ENCODE measurements at regions not wholly inside any gene's neighbourhood (a gene's known extent, or its start where the extent isn't known, plus 50 kb on each side); places are given as distances from the start of the nearest gene placed in this dataset.

DNA sequence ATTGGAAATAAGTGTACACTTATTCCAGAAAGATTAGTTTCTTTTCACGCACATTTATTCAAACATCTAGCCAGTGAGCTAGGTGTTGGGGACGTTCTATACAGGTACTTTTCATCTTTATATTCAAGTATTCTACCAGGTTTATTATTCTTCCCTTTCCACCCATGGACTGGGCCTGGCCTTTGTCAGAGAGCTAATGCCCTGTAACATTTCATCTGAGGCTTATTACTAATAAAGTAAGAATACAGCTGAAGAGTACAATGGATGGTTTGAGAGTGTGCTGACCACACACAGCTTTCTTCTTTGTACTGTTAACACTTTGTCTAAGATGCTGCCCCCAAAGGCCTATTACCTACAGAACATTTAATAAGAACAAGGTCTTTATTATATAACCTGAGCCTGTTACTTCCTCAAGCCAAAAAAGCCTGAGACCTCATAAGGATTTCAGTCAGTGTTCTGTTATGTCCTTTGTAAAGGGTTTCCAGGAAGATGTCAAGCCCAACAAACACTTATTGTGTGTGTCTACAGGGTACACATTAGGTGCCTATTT, 93.5 kb downstream of the ZNF608 start:
- peaks cover 21% of the 10 kb centered on the region for H3K4me1 ChIP-seq (ENCODE audit: control insufficient read depth, insufficient read depth, low read length)
- H3K27me3 ChIP-seq (ENCODE audit: control insufficient read depth, insufficient read depth), result no peaks in the 10 kb centered on the region
- 89% methylated on average over 2 of the region's 2 CpGs for WGBS
- no peak overlapping the region for H3K4me3 ChIP-seq (ENCODE audit: low read length)
- ATAC-seq (no peak), DNase-seq (no peak)
- intact Hi-C loops (cut with DNase I), result loop anchor here in 2 of 4 donors (5.0 to 10.0 kb wide), 4 partner anchors 92 to 308 kb away; partner anchors contain the start of gene ZNF608 (in 2 of the 2)
- H3K9me3 ChIP-seq (ENCODE audit: control insufficient read depth, low read length), result no peaks in the 10 kb centered on the region
- no peak overlapping the region for H3K27ac ChIP-seq (ENCODE audit: low read length)

GRCh38 chr5:124652514-124652819, 94.0 kb downstream of the ZNF608 start:
- Histone ChIP-seq H3K27me3 (ENCODE audit: control insufficient read depth, insufficient read depth) (no peaks in the 10 kb centered on the region), H3K4me1 (ENCODE audit: control insufficient read depth, insufficient read depth, low read length) (peaks cover 21% of the 10 kb centered on the region), H3K9me3 (ENCODE audit: control insufficient read depth, low read length) (no peaks in the 10 kb centered on the region), H3K4me3 (ENCODE audit: low read length) (no peak overlapping the region), H3K27ac (ENCODE audit: low read length) (no peak overlapping the region)
- WGBS, result 57% methylated on average over 2 of the region's 2 CpGs
- intact Hi-C loops (cut with DNase I), result loop anchor here in 2 of 4 donors (5.0 to 10.0 kb wide), 4 partner anchors 92 to 308 kb away; partner anchors contain the start of gene ZNF608 (in 2 of the 2)
- DNase-seq, result no peak
- ATAC-seq, result no peak

- peaks cover 24% of the 10 kb centered on the region for H3K4me1 ChIP-seq (ENCODE audit: control insufficient read depth, insufficient read depth, low read length)
- 3% methylated on average over 54 of the region's 54 CpGs for WGBS
- no peaks in the 10 kb centered on the region for H3K27me3 ChIP-seq (ENCODE audit: control insufficient read depth, insufficient read depth)
- peak overlapping the region; percentile 88 for H3K27ac ChIP-seq (ENCODE audit: low read length)
- ATAC-seq, result peak; percentile 89
- H3K9me3 ChIP-seq (ENCODE audit: control insufficient read depth, low read length), result no peaks in the 10 kb centered on the region
- intact Hi-C loops (cut with DNase I), result loop anchor here in 2 of 4 donors (5.0 to 10.0 kb wide), 4 partner anchors 93 to 307 kb away; partner anchors contain the start of gene ZNF608 (in 2 of the 2)
- peak overlapping the region; percentile 44 for H3K4me3 ChIP-seq (ENCODE audit: low read length)
- DNase-seq, result peak; percentile 84 to 94 (median 94)
Observed at GRCh38 chr5:124651663-124652513, 94.6 kb downstream of the ZNF608 start.

DNA sequence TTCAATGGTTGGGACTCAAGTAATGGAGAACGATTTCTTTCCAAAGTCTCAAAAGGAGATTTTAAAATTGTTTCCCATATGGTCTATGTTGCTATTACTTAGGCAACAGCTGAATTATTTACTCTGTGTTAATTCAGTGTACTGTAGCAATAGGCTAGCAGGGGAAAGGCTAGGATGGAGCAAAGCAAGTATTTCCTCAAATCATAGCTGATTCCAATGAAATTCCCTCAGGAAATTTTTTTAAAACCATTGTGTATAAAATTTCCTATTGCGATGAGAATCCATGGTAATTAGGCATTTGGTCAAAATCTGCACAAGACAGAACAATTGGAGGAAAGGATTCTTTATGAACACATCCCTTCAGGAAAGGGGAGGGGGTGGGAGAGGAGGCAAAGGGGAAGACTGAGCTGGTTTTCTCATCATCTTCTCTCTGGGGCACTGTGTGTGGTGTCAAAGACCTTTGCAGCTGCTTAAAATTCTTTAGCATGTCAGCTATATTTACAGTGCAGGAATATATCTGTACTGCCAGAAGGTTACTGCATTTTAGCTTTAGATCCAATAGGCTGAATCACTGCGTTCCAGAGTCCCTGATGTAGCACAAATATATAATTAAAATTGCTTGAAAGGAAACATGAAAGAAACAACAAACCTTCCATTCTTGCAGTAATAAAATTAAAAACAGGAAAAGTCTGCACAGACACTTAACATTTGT, 95.3 kb downstream of the ZNF608 start:
- DNase-seq (no peak), ATAC-seq (peak; percentile 5 to 45)
- intact Hi-C loops (cut with DNase I), result loop anchor here in 2 of 4 donors (5.0 to 10.0 kb wide), 4 partner anchors 94 to 306 kb away; partner anchors contain the start of gene ZNF608 (in 2 of the 2)
- H3K9me3 ChIP-seq (ENCODE audit: control insufficient read depth, low read length), result no peaks in the 10 kb centered on the region
- peak overlapping the region; percentile 61 for H3K27ac ChIP-seq (ENCODE audit: low read length)
- 13% methylated on average over 3 of the region's 3 CpGs for WGBS
- H3K27me3 ChIP-seq (ENCODE audit: control insufficient read depth, insufficient read depth), result no peaks in the 10 kb centered on the region
- H3K4me3 ChIP-seq (ENCODE audit: low read length), result peak overlapping the region; percentile 44
- H3K4me1 ChIP-seq (ENCODE audit: control insufficient read depth, insufficient read depth, low read length), result peaks cover 25% of the 10 kb centered on the region

- ATAC-seq, result peak; percentile 50 to 76
- H3K4me1 ChIP-seq (ENCODE audit: control insufficient read depth, insufficient read depth, low read length), result peaks cover 25% of the 10 kb centered on the region
- H3K27me3 ChIP-seq (ENCODE audit: control insufficient read depth, insufficient read depth), result no peaks in the 10 kb centered on the region
- H3K4me3 ChIP-seq (ENCODE audit: low read length), result peak overlapping the region; percentile 20
- no peak for DNase-seq
- no peak overlapping the region for H3K27ac ChIP-seq (ENCODE audit: low read length)
- WGBS, result 3% methylated on average over 4 of the region's 4 CpGs
- H3K9me3 ChIP-seq (ENCODE audit: control insufficient read depth, low read length), result no peaks in the 10 kb centered on the region
- intact Hi-C loops (cut with DNase I), result loop anchor here in 2 of 4 donors (5.0 to 10.0 kb wide), 4 partner anchors 95 to 305 kb away; partner anchors contain the start of gene ZNF608 (in 2 of the 2)
Observed at GRCh38 chr5:124650147-124650561, 96.3 kb downstream of the ZNF608 start.

GRCh38 chr5:124649491-124650146, 96.8 kb downstream of the ZNF608 start:
- H3K9me3 ChIP-seq (ENCODE audit: control insufficient read depth, low read length), result no peaks in the 10 kb centered on the region
- intact Hi-C loops (cut with DNase I), result loop anchor here in 3 of 4 donors (5.0 to 10.0 kb wide), 5 partner anchors 93 to 305 kb away; partner anchors contain the start of gene ZNF608 (in 2 of the 3)
- DNase-seq (peak; percentile 65 to 88 (median 88)), ATAC-seq (peak; percentile 27 to 42)
- H3K27me3 ChIP-seq (ENCODE audit: control insufficient read depth, insufficient read depth), result no peaks in the 10 kb centered on the region
- H3K4me3 ChIP-seq (ENCODE audit: low read length), result peak overlapping the region; percentile 20
- WGBS, result 14% methylated on average over 11 of the region's 11 CpGs
- H3K4me1 ChIP-seq (ENCODE audit: control insufficient read depth, insufficient read depth, low read length), result peaks cover 23% of the 10 kb centered on the region
- H3K27ac ChIP-seq (ENCODE audit: low read length), result peak overlapping the region; percentile 78

DNA sequence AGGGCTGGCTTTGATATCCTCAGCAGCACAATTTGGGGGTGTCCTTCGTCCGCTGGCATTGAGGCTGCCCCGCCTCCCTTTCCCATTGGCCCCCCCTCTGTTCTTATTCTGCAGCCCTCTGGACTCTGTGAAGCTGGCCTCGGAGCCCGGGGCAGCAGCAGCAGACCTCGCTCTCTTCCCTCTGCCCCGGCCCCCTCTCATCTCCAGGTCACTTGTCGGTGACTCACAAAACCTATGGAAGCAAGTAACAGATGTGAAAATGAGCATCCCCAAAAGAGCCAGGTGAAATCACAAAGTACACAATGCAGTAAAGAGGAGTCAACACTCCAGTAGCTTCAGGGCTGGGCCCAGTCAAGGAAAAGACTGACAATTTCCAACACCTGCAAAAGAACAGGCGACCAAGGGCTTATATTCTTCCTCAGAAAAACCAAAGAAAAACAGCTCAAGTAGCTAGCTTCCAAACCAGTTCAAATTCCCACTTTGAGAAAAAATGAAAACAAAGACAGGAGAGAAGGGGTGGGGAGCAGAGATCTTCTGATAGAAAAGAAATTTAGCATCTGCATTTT, 97.5 kb downstream of the ZNF608 start:
- DNase-seq (no peak), ATAC-seq (no peak)
- Histone ChIP-seq H3K4me3 (ENCODE audit: low read length) (no peak overlapping the region), H3K9me3 (ENCODE audit: control insufficient read depth, low read length) (no peaks in the 10 kb centered on the region), H3K27me3 (ENCODE audit: control insufficient read depth, insufficient read depth) (no peaks in the 10 kb centered on the region), H3K4me1 (ENCODE audit: control insufficient read depth, insufficient read depth, low read length) (peaks cover 18% of the 10 kb centered on the region), H3K27ac (ENCODE audit: low read length) (no peak overlapping the region)
- intact Hi-C loops (cut with DNase I), result loop anchor here in 1 of 4 donors (5.0 kb wide), 1 partner anchor 93 kb away; no protein-coding TSS in a partner anchor
- whole genome bisulfite sequencing, result 77% methylated on average over 9 of the region's 9 CpGs

GRCh38 chr5:124647352-124647751, 99.1 kb downstream of the ZNF608 start:
- no peak overlapping the region for H3K4me3 ChIP-seq (ENCODE audit: low read length)
- H3K27ac ChIP-seq (ENCODE audit: low read length), result peak overlapping the region; percentile 36
- H3K9me3 ChIP-seq (ENCODE audit: control insufficient read depth, low read length), result no peaks in the 10 kb centered on the region
- ATAC-seq (no peak), DNase-seq (no peak)
- 75% methylated on average over 8 of the region's 8 CpGs for WGBS
- H3K4me1 ChIP-seq (ENCODE audit: control insufficient read depth, insufficient read depth, low read length), result peaks cover 13% of the 10 kb centered on the region
- intact Hi-C loops (cut with DNase I), result loop anchor here in 1 of 4 donors (5.0 kb wide), 1 partner anchor 95 kb away; no protein-coding TSS in a partner anchor
- H3K27me3 ChIP-seq (ENCODE audit: control insufficient read depth, insufficient read depth), result no peaks in the 10 kb centered on the region

DNA sequence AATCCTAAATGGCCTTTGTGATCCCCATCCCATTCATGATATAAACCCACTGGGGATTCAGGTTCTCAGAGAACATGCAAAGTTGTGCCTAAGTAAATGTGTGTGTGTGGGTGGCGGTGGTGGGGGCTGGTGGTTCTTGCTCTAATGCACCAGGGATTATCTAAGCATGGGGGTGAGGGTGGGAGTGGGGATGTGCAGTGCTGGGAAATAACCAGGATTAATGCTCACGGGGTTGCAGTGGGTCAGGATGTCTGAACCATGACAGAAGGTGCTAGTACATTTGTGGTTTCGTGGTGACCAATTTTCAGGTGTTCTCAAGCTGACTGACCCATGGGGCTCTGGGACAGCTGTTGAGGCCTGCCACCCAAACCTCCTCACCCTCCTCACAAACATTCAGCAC, 101.0 kb downstream of the ZNF608 start:
- 92% methylated on average over 3 of the region's 3 CpGs for WGBS
- Histone ChIP-seq H3K27ac (ENCODE audit: low read length) (no peak overlapping the region), H3K4me3 (ENCODE audit: low read length) (no peak overlapping the region), H3K27me3 (ENCODE audit: control insufficient read depth, insufficient read depth) (no peaks in the 10 kb centered on the region), H3K4me1 (ENCODE audit: control insufficient read depth, insufficient read depth, low read length) (peaks cover 13% of the 10 kb centered on the region), H3K9me3 (ENCODE audit: control insufficient read depth, low read length) (no peaks in the 10 kb centered on the region)
- intact Hi-C loops (cut with DNase I), result loop anchor here in 1 of 4 donors (5.0 kb wide), 1 partner anchor 97 kb away; no protein-coding TSS in a partner anchor
- DNase-seq (no peak), ATAC-seq (no peak)

DNA sequence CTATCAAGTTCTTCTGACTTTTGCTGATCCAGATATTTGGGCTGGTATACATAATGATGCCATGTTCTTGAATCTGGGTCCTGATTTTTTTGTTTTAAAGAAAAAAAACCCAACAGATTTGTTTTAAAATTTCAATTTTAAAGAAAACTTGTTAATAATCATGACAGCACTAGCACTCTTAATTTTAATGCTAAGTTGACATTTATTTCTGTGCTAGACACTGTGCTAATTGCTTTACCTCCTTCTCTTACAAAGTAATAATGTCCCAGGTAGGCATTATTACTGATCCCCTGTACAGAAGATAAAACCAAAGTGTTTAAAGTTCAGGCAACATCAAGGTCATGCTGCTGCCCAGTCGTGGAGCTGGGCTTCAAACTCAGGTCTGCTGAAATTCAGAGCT, 101.9 kb downstream of the ZNF608 start:
- 64% methylated on average over 1 of the region's 1 CpG for WGBS

More for the DNA sequence above, 101.9 kb downstream of the ZNF608 start:
- Histone ChIP-seq H3K27ac (ENCODE audit: low read length) (no peak overlapping the region), H3K4me1 (ENCODE audit: control insufficient read depth, insufficient read depth, low read length) (peaks cover 13% of the 10 kb centered on the region), H3K9me3 (ENCODE audit: control insufficient read depth, low read length) (no peaks in the 10 kb centered on the region), H3K4me3 (ENCODE audit: low read length) (no peak overlapping the region), H3K27me3 (ENCODE audit: control insufficient read depth, insufficient read depth) (no peaks in the 10 kb centered on the region)
- ATAC-seq (no peak), DNase-seq (no peak)
- intact Hi-C loops (cut with DNase I), result no loop called here

Data from right cardiac atrium (tissue), 5 donors.